CMK (cell line): ENCODE measurements at regions not wholly inside any gene's neighbourhood (a gene's known extent, or its start where the extent isn't known, plus 50 kb on each side); places are given as distances from the start of the nearest gene placed in this dataset.
"Not testable (repeated sequence)": the region's sequence is repeated elsewhere in the genome, so short reads cannot be mapped to it uniquely, and the experiment has no call there.

Source experiments
- DNase-seq: peaks from one replicate; pipeline ENCODE4 v3.0.0-alpha.2; 2010; ENCODE audit warnings: low read depth

GRCh38 chr13:26895808-26896466, 135.4 kb upstream of the GPR12 start:
- DNase-seq = no peak

DNA sequence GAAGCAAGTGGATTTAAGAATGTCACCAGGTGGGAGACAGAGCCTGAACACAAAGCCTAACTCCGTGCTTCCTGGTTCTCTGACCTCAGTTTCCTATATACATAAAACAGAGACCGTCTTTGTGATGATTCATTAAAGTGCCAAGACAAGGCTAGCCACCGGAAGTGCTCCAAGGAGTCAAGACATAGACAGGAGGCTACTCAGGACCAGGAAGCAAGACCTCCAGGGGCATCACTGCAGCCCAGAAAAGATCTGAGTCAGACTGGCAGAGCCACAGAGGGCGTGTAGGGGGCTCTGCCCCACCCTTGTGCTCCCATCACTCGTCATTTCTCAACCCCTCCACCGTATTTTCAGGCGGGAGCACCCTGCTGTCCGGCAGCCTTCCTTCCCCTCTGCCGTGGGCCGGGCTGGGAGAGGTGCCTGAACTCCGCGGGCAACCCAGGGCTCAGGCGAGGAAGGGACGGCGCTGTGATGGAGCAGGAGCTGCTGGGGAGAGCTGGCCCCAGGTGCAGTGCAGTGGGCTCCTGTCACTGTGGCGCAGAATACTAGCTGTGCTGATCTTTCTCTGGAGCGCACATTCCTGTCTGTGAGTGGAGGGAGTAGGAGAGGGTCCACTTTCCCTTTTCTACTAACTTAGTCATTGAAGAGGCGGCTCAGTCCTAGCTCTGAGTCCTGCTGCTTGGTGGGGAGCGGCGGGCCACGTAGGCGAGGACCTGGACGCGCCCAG, 134.7 kb upstream of the GPR12 start:
- no peak for DNase-seq

GRCh38 chr13:26888632-26889031, 128.0 kb upstream of the GPR12 start:
- DNase-seq = no peak

GRCh38 chr13:26887594-26887993, 127.0 kb upstream of the GPR12 start:
- no peak for DNase-seq

DNA sequence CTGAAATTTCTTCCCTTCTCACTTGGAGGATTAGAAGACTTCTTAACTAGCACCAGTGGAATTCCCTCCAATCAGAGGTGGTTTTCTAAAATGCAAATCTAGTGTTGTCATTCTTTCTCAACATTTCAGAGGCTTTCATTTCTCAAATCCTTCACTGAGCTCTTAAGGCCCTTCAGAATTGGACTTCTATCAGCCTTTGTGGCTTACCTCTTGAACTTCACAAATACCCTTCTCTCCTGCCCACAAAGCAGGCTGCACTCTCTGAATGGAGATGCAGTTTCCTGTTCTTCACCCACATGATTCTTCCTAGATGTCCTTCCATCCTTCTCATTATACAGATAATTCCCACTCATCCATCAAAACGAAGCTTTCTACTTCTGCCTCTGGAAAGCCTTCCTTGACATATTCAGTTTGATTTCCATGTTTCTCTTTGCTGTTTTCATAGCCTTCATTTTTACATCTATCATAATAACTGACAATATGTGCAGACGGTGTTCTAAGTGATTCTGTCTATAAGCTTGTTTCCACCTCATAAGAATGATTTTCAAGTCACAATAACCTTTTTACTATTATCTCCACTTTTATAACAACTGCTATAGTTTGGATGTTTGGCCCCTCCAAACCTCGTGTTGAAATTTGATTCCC, 123.1 kb upstream of the GPR12 start:
- no peak for DNase-seq

- no peak for DNase-seq
Measured at GRCh38 chr13:26882731-26883130, 122.1 kb upstream of the GPR12 start.

DNA sequence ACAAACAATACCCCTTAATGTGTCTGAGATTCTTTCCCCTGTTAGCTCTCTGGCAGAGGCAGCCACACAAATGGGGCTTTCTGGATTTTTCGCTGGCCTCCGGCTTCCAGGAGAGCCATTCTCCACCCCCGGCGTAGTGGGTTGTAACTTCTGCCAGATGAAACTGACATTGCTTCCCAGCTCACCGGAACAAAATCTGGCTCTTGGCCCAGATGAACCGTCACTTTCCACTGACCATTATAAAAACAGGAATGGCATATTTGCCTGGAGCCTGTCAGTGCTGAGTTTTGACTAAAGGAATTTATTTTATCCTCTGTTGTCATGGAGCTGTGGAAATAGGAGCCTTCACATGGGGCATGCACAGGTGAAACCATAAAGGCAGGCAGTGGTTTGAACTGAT, 120.6 kb upstream of the GPR12 start:
- no peak for DNase-seq

DNA sequence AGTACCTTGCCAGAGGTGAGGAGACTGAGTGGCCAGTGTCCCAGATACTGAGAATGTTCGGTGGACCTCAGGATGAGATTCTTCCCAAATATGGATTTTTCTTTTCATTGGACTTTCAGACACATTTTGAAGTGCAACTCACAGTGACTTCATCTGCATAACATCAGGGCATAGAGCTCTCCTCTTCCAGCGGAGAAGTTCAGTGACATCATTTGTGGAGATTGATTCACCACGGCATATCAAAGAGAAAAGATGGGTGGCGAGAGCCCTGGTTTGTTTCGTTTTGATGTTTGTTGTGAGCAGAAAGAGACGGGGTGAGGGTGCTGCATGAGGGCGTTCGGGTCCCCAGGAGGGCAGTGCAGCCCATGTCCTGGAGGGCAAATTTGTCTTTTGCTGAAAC, 120.1 kb upstream of the GPR12 start:
- DNase-seq = no peak

- no peak for DNase-seq
Measured at GRCh38 chr13:26878438-26878837, 117.9 kb upstream of the GPR12 start.

GRCh38 chr13:26873386-26873698, 112.8 kb upstream of the GPR12 start:
- no peak for DNase-seq

DNA sequence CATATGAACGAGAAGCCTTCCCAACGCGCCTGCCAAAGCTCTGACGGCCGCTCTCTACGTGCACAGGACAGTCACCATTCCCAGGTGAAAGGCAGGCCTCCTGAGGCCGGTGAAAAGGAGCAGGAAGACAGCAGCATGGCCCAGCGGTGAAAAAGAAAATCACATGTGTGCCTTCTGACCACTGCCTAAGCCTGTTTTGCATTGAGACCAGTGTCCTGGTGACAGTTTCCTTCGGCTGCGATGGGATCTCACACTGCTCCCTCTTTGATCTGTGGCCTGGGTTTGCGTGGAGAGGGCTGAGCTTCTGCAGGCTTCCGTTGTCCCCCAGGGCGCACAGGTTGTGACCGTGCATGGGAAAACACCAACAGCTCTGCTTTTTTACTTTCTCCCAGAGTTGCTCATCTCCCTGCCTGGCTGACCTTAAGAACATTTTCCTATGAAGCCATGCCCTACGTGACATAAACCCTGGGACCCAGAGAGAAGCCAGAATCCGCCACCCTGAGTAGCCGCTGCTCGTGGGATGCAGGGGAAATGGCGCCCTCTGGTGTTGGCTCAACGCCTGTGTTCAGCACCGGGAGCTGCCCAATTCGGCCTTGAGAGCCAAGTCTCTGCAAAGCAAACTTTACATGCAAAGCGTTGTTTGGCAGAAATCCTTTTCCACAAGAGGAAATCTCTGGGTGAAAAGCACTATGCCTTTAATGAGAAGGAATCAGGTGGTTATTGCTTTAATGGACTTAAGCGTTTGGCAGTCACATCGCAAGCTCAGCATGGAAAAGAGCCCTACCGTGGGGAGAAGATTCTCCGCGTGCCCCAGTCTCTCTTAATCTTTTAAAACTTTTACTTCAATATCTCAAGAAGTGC, 112.2 kb upstream of the GPR12 start:
- DNase-seq = peak; percentile 7

DNA sequence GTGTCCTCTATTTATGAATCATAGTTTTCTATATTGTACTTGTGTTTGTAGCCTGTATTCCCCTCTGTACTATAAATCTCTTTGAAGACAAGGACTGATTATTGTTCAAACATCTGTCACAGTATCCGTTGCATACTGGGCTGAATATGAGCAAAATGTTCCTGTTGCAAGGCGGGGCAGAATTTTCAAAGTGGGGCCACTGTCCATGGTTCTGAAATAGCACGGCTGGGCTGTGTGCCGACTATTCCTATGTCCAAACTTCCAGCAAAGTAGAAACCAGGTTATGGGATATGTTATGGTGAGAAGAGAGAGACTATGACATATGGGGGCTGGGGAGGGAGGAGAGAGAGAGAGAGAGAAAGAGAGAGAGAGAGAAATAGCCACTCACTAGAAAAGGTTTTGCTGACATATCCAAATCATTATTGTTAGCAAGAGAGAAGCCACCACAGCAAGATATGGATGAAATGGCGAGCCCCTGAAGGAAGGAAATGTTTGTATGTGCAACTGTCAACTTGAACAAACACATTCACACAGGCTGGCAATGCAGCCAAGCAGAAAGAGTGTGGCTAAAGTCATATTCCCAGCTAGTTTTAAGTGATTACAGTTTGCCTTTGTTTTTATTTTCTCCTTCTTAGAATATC, 107.0 kb upstream of the GPR12 start:
- DNase-seq = no peak

- DNase-seq = no peak
Measured at GRCh38 chr13:26864576-26864975, 104.0 kb upstream of the GPR12 start.

DNA sequence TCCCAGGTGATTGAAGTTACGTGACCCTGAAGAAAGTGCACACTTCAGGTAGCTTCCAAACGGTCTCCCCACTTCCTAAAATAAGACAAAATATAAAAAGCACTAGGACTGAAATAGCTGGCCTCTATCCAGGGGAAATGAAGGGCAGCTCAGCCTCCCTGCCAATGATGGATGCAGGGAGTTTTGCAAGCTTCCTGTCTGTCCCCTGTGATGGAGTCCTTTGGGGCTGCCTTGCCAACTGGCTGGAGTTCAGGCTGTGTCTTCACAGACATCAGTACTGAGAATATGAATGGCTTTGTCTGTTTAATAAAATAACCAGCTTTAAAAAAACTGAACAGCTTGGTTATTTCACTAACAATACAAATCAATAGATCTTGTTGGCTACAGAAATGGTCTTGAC, 101.4 kb upstream of the GPR12 start:
- no peak for DNase-seq

- DNase-seq = no peak
Measured at GRCh38 chr13:26855921-26856320, 95.3 kb upstream of the GPR12 start.

DNA sequence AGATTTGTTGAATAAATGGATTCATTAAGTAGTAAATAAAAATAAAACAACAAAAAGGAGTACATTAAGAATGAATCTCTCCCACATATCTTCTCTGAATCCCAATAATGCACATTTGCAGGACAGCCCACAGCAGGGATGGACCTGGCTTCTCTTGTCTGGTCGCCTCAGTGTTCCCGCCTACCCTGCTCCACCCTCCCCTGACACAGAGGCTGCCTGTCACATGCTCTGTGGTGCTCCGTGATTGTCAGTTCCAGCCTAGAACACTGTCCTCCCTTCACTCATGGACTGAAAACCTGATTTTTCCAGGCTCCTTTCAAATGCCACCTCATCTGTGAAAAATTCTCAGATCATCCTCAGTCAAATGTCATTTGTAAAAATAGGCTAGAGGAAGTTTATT, 94.5 kb upstream of the GPR12 start:
- no peak for DNase-seq

- no peak for DNase-seq
Measured at GRCh38 chr13:26853323-26853722, 92.7 kb upstream of the GPR12 start.

DNA sequence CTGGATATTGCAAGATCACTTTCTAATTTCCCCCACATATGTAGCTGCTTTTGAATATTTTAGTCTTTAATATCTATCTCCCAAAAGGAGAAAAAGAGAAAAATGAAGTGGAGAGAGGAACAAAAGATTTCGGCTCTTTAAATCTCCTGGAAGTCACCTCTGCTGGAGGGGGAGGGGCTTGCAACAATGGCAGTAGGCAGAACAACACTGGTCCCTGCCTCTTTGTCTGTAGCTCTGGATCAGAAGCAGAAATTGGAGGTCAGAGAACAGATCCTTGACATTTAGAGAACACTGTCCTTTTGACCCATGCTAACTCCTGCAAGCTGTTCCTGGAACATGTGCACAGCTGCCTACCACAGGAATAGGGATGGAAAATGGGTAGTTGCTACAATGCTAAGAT, 86.7 kb upstream of the GPR12 start:
- DNase-seq = no peak

GRCh38 chr13:26845063-26845462, 84.5 kb upstream of the GPR12 start:
- DNase-seq = not testable (repeated sequence)

DNA sequence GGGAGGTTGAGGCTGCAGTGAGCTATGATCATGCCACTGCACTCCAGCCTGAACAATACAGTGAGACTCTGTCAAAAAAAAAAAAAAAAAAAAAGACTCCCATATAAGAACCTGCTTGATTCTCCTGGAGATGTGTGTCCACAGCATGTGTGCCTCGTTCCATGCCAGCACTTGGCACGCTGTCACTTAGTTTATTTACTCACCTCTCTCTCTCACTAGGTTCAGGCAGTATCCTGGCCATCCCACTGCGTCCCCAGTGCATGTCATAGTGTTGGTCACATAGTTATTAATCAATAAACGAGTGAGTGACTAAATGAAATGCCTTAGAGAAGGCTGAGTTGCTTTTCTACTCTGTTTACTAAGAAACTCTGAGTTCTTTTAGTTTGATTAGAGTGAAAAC, 79.1 kb upstream of the GPR12 start:
- DNase-seq = no peak

- no peak for DNase-seq
Measured at GRCh38 chr13:26838821-26839220, 78.2 kb upstream of the GPR12 start.

- no peak for DNase-seq
Measured at GRCh38 chr13:26837997-26838396, 77.4 kb upstream of the GPR12 start.
